ENCODE measurements at regions not wholly inside any gene's neighbourhood (a gene's known extent, or its start where the extent isn't known, plus 50 kb on each side); places are given as distances from the start of the nearest gene placed in this dataset.

GRCh38 chr14:106120101-106120500 lies 593.7 kb downstream of the TMEM121 start:
- no peaks in the 10 kb centered on the region for H3K79me2 ChIP-seq (ENCODE audit: control insufficient read depth in 1 of 2, insufficient read depth in 2 of 2, low read length in 2 of 2)
- no peak overlapping the region for H3K4ac ChIP-seq (replicated peaks; ENCODE audit: insufficient read length, low read depth, low read length)
- no peak overlapping the region for H3K18ac ChIP-seq (ENCODE audit: extremely low read depth, low read length)
- ChIA-PET POLR2A (ENCODE audit: partially characterized antibody) (no interaction called here), CTCF (ENCODE audit: partially characterized antibody) (no interaction called here)
- H3K4me1 ChIP-seq (replicated peaks in 1 of 4; ENCODE audit: control insufficient read depth in 3 of 4, insufficient read depth in 4 of 4, low read length in 3 of 4), result no peaks in the 10 kb centered on the region
- no peak overlapping the region for H2BK120ac ChIP-seq (replicated peaks; ENCODE audit: low read depth, low read length)
- no peak overlapping the region for H3K14ac ChIP-seq (ENCODE audit: insufficient read length)
- TF ChIP-seq HDAC2 (IDR thresholded peaks at IDR 0.05; ENCODE audit: borderline replicate concordance in 1 of 2, low read depth in 2 of 2, low read length in 2 of 2) (no peak), RAD21 (IDR thresholded peaks at IDR 0.05 in 1 of 2, conservative IDR thresholded peaks at IDR 0.05 in 1 of 2; ENCODE audit: low read depth in 2 of 2, low read length in 2 of 2) (no peak), EP300 (IDR thresholded peaks at IDR 0.05; ENCODE audit: borderline replicate concordance in 1 of 2, low read depth in 2 of 2, low read length in 2 of 2) (no peak), NANOG (IDR thresholded peaks at IDR 0.05; ENCODE audit: insufficient read depth, low read depth, low read length, poor library complexity, severe bottlenecking) (no peak), ATF3 (IDR thresholded peaks at IDR 0.05; ENCODE audit: insufficient read depth, low read depth, low read length) (no peak)
- no peaks in the 10 kb centered on the region for H3K23me2 ChIP-seq (ENCODE audit: low read depth, low read length)
- no peaks in the 10 kb centered on the region for H4K20me1 ChIP-seq (replicated peaks in 1 of 2; ENCODE audit: control insufficient read depth in 1 of 2, insufficient read depth in 2 of 2, low read length in 2 of 2)
- no peak overlapping the region for H2AK5ac ChIP-seq (ENCODE audit: low read depth, low read length)
- H4K5ac ChIP-seq (ENCODE audit: insufficient read length, low read depth, low read length), result no peak overlapping the region
- FAIRE-seq (no peak), DNase-seq (ENCODE audit: low read depth in 1 of 2, low spot score in 2 of 2) (no peak)
- H2AFZ ChIP-seq (ENCODE audit: low read length), result no peak overlapping the region
- H3K27ac ChIP-seq (ENCODE audit: low read depth, low read length), result no peak overlapping the region
- H4K8ac ChIP-seq (ENCODE audit: extremely low read depth, insufficient read depth, low read length), result no peak overlapping the region
- no peak overlapping the region for H3K4me3 ChIP-seq (ENCODE audit: extremely low read depth in 1 of 4, insufficient read depth in 2 of 4, low read depth in 3 of 4, low read length in 4 of 4)
- H3K23ac ChIP-seq (ENCODE audit: insufficient read length), result no peak overlapping the region
- H3K27me3 ChIP-seq (replicated peaks in 1 of 4; ENCODE audit: control insufficient read depth in 3 of 4, extremely low read depth in 1 of 4, insufficient read depth in 3 of 4, low read length in 3 of 4), result no peaks in the 10 kb centered on the region
- no peak overlapping the region for H2BK15ac ChIP-seq (ENCODE audit: low read length)
- H3K36me3 ChIP-seq (ENCODE audit: control insufficient read depth in 2 of 4, insufficient read depth in 4 of 4, low read length in 3 of 4), result no peaks in the 10 kb centered on the region
- H3K79me1 ChIP-seq (ENCODE audit: low read depth, low read length), result no peaks in the 10 kb centered on the region
- no peak overlapping the region for H3K4me2 ChIP-seq (ENCODE audit: insufficient read depth in 1 of 2, low read depth in 2 of 2, low read length in 2 of 2)
- no peak overlapping the region for H3K9ac ChIP-seq (replicated peaks in 1 of 4; ENCODE audit: extremely low read depth in 1 of 4, low read depth in 3 of 4, low read length in 3 of 4)
- no peak overlapping the region for H2BK12ac ChIP-seq (ENCODE audit: low read depth, low read length)
- no peak overlapping the region for H4K91ac ChIP-seq (replicated peaks; ENCODE audit: insufficient read length, low read length)
- WGBS, 2 experiments (ENCODE audit: extremely low coverage in 1 of 2, insufficient coverage in 1 of 2, insufficient read length in 1 of 2, insufficient replicate concordance in 2 of 2, low coverage in 1 of 2, low lambda C conversion rate in 2 of 2, missing lambda C conversion rate in 1 of 2), result 76% methylated on average over 5 of the region's 6 CpGs; no CpG with 5 or more reads in 1 of the 2 experiments
- no peak overlapping the region for H2BK20ac ChIP-seq (ENCODE audit: low read length)
- no peak overlapping the region for H2BK5ac ChIP-seq (ENCODE audit: low read depth, low read length)
- peaks cover 36 to 57% of the 10 kb centered on the region in 2 experiments for H3K9me3 ChIP-seq (ENCODE audit: insufficient read depth in 2 of 2, low read depth in 1 of 2, low read length in 1 of 2)
- no peak overlapping the region for H3K56ac ChIP-seq (replicated peaks; ENCODE audit: insufficient read length, low read depth, low read length)

Measured in H1 (cell line).